AG04450 (cell line): ENCODE measurements at regions not wholly inside any gene's neighbourhood (a gene's known extent, or its start where the extent isn't known, plus 50 kb on each side); places are given as distances from the start of the nearest gene placed in this dataset.

ENCODE experiments used
- CTCF ChIA-PET: fragments of 300-600, 350-600 bp; formaldehyde crosslinking; extraction: SDS; loops from one replicate; lab custom pipeline; 2022; ENCODE audit warnings: antibody characterized with exemption, inconsistent platforms; lab: Charles Lee
- POLR2A ChIA-PET: fragments of 350-600 bp; formaldehyde crosslinking; extraction: SDS; loops from one replicate; lab custom pipeline; 2021; ENCODE audit warnings: antibody characterized with exemption, inconsistent platforms; lab: Yijun Ruan, JAX
- DNase-seq: peaks from one replicate; pipeline ENCODE4 v3.0.0-alpha.2; 2011; ENCODE audit warnings: low read depth, low spot score
- H3K27ac ChIP-seq: one replicate; pipeline ENCODE4 v1.5.1; 2012; ENCODE audit warnings: low read depth, low read length, control low read depth
- H3K27me3 ChIP-seq: one replicate; pipeline ENCODE4 v1.6.0; 2012; ENCODE audit warnings: low read length; ENCODE audit not compliant: control insufficient read depth, insufficient read depth
- H3K4me3 ChIP-seq: 2 replicates; pipeline ENCODE4 v1.5.1; 2011; ENCODE audit warnings: mild to moderate bottlenecking, low read depth, low read length, control low read depth
- H3K9me3 ChIP-seq: 2 replicates; pipeline ENCODE4 v1.5.1; 2012; ENCODE audit warnings: low read length; ENCODE audit not compliant: control insufficient read depth, insufficient read depth
- CTCF ChIP-seq: IDR thresholded peaks from 2 replicates; pipeline ENCODE4 v1.5.1; 2011; ENCODE audit warnings: low read depth, low read length, control low read depth, inconsistent platforms

- Histone ChIP-seq H3K9me3 (no peaks in the 10 kb centered on the region), H3K4me3 (no peak overlapping the region), H3K27ac (no peak overlapping the region), H3K27me3 (no peaks in the 10 kb centered on the region)
- POLR2A ChIA-PET = no interaction called here
- no peak for TF ChIP-seq CTCF
- CTCF ChIA-PET = no interaction called here
- DNase-seq = no peak
Observed at GRCh38 chr12:107468182-107468581, 217.4 kb upstream of the PWP1 start.

- no peak for DNase-seq
- no peaks in the 10 kb centered on the region for H3K27me3 ChIP-seq
- H3K27ac ChIP-seq = no peak overlapping the region
- TF ChIP-seq CTCF = no peak
- H3K4me3 ChIP-seq = no peak overlapping the region
- CTCF ChIA-PET = no interaction called here
- POLR2A ChIA-PET = no interaction called here
- no peaks in the 10 kb centered on the region for H3K9me3 ChIP-seq
Observed at GRCh38 chr12:107469011-107469410, 216.6 kb upstream of the PWP1 start.

GRCh38 chr12:107470645-107471044 is 215.0 kb upstream of the PWP1 start:
- Histone ChIP-seq H3K4me3 (no peak overlapping the region), H3K9me3 (no peaks in the 10 kb centered on the region), H3K27ac (no peak overlapping the region), H3K27me3 (no peaks in the 10 kb centered on the region)
- ChIA-PET CTCF (no interaction called here), POLR2A (no interaction called here)
- no peak for DNase-seq
- TF ChIP-seq CTCF = no peak

- H3K9me3 ChIP-seq = no peaks in the 10 kb centered on the region
- ChIA-PET POLR2A (no interaction called here), CTCF (interaction anchor here (0.7 to 1.2 kb wide), 2 partner anchors 57 to 137 kb away, joined by 3 read pairs; no protein-coding TSS in a partner anchor)
- H3K27me3 ChIP-seq = no peaks in the 10 kb centered on the region
- H3K27ac ChIP-seq = no peak overlapping the region
- DNase-seq = no peak
- TF ChIP-seq CTCF = no peak
- no peak overlapping the region for H3K4me3 ChIP-seq
Observed at GRCh38 chr12:107472308-107472707, 213.3 kb upstream of the PWP1 start.

GRCh38 chr12:107474099-107474498 is 211.5 kb upstream of the PWP1 start:
- CTCF ChIA-PET = no interaction called here
- Histone ChIP-seq H3K9me3 (no peaks in the 10 kb centered on the region), H3K4me3 (no peak overlapping the region), H3K27ac (no peak overlapping the region), H3K27me3 (no peaks in the 10 kb centered on the region)
- POLR2A ChIA-PET = no interaction called here
- no peak for TF ChIP-seq CTCF
- DNase-seq = no peak
